ENCODE measurements at regions not wholly inside any gene's neighbourhood (a gene's known extent, or its start where the extent isn't known, plus 50 kb on each side); places are given as distances from the start of the nearest gene placed in this dataset.

DNA sequence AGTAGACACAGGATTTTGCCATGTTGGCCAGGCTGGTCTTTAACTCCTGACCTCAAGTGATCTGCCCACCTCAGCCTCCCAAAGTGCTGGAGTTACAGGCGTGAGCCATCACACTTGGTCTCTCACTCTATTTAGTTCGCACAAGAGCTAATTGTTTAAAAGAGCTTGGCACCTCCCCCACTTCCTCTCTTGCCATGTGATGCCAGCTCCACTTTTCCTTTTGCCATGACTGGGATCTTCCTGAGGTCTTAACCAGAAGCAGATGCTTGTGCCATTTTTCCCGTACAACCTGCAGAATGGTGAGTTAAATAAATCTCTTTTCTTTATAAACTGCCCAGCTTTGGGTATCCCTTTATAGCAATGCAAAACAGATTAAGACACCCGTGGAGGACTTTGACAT is 200.1 kb upstream of the FRMD6 start:
- no peaks in the 10 kb centered on the region for H3K79me2 ChIP-seq (ENCODE audit: insufficient read depth)
- no peak overlapping the region for H3K4me3 ChIP-seq (ENCODE audit: low read depth in 2 of 2, low read length in 1 of 2)
- no peaks in the 10 kb centered on the region for H3K27me3 ChIP-seq (ENCODE audit: insufficient read depth)
- H4K20me1 ChIP-seq (ENCODE audit: insufficient read depth), result no peaks in the 10 kb centered on the region
- H3K4me1 ChIP-seq (ENCODE audit: control insufficient read depth in 1 of 2, insufficient read depth in 2 of 2, low read depth in 1 of 2, low read length in 1 of 2), result peaks cover 20 to 55% of the 10 kb centered on the region in 2 experiments
- no peak for DNase-seq
- H3K9me3 ChIP-seq, result no peaks in the 10 kb centered on the region
- CTCF ChIA-PET, result no interaction called here
- H3K36me3 ChIP-seq (replicated peaks in 1 of 2; ENCODE audit: control insufficient read depth in 1 of 2, insufficient read depth in 2 of 2, low read length in 1 of 2), result no peaks in the 10 kb centered on the region
- H2AFZ ChIP-seq (ENCODE audit: low read depth), result no peak overlapping the region
- H3F3A ChIP-seq (replicated peaks; ENCODE audit: insufficient read depth), result peaks cover 29% of the 10 kb centered on the region
- no peak for TF ChIP-seq ELF1 (IDR thresholded peaks at IDR 0.05)
- TF ChIP-seq, protein P1, sequence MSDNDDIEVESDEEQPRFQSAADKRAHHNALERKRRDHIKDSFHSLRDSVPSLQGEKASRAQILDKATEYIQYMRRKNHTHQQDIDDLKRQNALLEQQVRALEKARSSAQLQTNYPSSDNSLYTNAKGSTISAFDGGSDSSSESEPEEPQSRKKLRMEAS (IDR thresholded peaks at IDR 0.05; ENCODE audit: low read depth), result no peak
- TF ChIP-seq FOXJ3 (CRISPR knock-in tag; IDR thresholded peaks at IDR 0.05), result no peak
- TF ChIP-seq TEAD4 (IDR thresholded peaks at IDR 0.05; ENCODE audit: borderline replicate concordance, insufficient read depth), result no peak
- no peak for TF ChIP-seq EP300 (IDR thresholded peaks at IDR 0.05; ENCODE audit: borderline replicate concordance in 1 of 2, low read depth in 1 of 2, low read length in 1 of 2)
- no peak for TF ChIP-seq FOSL2 (IDR thresholded peaks at IDR 0.05; ENCODE audit: borderline replicate concordance, low read depth)
- no peak overlapping the region for H3K4me2 ChIP-seq
- H3K9me2 ChIP-seq, result no peaks in the 10 kb centered on the region
- POLR2A ChIA-PET, result no interaction called here
- no peak overlapping the region for H3K9ac ChIP-seq
- no peak overlapping the region for H3K27ac ChIP-seq (ENCODE audit: low read depth in 2 of 2, low read length in 1 of 2)
- WGBS (ENCODE audit: low lambda C conversion rate), result 92% methylated on average over 4 of the region's 4 CpGs

DNA sequence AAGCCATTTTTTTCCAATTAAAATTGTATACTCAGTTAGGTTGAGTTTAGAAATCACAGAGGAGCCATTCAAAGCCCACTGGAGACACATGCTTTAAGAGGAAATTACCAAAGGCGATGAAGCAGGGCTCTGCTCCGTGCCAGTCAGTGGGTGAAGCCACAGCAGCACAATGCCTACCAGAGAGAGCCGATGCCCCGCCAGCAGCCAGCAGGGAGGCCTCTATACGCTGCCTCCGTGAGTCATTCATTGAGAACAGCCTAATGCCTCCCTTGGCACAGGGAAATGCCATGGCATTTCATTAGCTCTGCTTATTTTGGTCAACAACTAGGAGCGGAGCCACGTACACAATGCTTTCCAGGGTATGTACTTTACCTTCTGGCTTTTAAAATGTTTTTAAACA is 197.8 kb upstream of the FRMD6 start:
- Histone ChIP-seq H3K36me3 (replicated peaks in 1 of 2; ENCODE audit: control insufficient read depth in 1 of 2, insufficient read depth in 2 of 2, low read length in 1 of 2) (no peaks in the 10 kb centered on the region), H3K4me2 (peak overlapping the region; percentile 36; the same call in 1 of the 2 replicates), H3F3A (replicated peaks; ENCODE audit: insufficient read depth) (peaks cover 30% of the 10 kb centered on the region), H3K27ac (ENCODE audit: low read depth in 2 of 2, low read length in 1 of 2) (peak overlapping the region; percentile 58 to 89; a peak in 3 of 4 replicates), H3K4me3 (ENCODE audit: low read depth in 2 of 2, low read length in 1 of 2) (peak overlapping the region in 1 of 2 experiments; percentile 14; a peak in 1 of 4 replicates), H3K9me2 (no peaks in the 10 kb centered on the region), H3K27me3 (ENCODE audit: insufficient read depth) (no peaks in the 10 kb centered on the region), H4K20me1 (ENCODE audit: insufficient read depth) (no peaks in the 10 kb centered on the region), H3K79me2 (ENCODE audit: insufficient read depth) (no peaks in the 10 kb centered on the region), H2AFZ (ENCODE audit: low read depth) (peak overlapping the region; percentile 25; the same call in 1 of the 2 replicates), H3K4me1 (ENCODE audit: control insufficient read depth in 1 of 2, insufficient read depth in 2 of 2, low read depth in 1 of 2, low read length in 1 of 2) (peaks cover 11 to 53% of the 10 kb centered on the region in 2 experiments), H3K9me3 (no peaks in the 10 kb centered on the region), H3K9ac (peak overlapping the region; percentile 55)
- DNase-seq, result no peak
- CTCF ChIA-PET, result interaction anchor here (0.7 kb wide), 1 partner anchor 322 kb away, joined by 3 read pairs; no protein-coding TSS in a partner anchor
- POLR2A ChIA-PET, result no interaction called here
- WGBS (ENCODE audit: low lambda C conversion rate), result 23% methylated on average over 8 of the region's 8 CpGs
- TF ChIP-seq MXI1 (IDR thresholded peaks at IDR 0.05; ENCODE audit: low read depth, low read length) (no peak), NFIC (IDR thresholded peaks at IDR 0.05; ENCODE audit: borderline replicate concordance) (peak; percentile 33), ELF1 (IDR thresholded peaks at IDR 0.05) (no peak), GABPA (IDR thresholded peaks at IDR 0.05; ENCODE audit: low read depth) (no peak), TEAD4 (IDR thresholded peaks at IDR 0.05; ENCODE audit: borderline replicate concordance, insufficient read depth) (no peak), SIN3A (IDR thresholded peaks at IDR 0.05; ENCODE audit: borderline replicate concordance, low read depth, low read length) (no peak), RCOR1 (IDR thresholded peaks at IDR 0.05; ENCODE audit: low read length) (no peak), FOXJ3 (CRISPR knock-in tag; IDR thresholded peaks at IDR 0.05) (no peak), FOXM1 (IDR thresholded peaks at IDR 0.05; ENCODE audit: low read depth) (no peak), YY1 (IDR thresholded peaks at IDR 0.05; ENCODE audit: low read depth) (no peak), CHD2 (IDR thresholded peaks at IDR 0.05; ENCODE audit: low read length, partially characterized antibody) (no peak), TAF1 (IDR thresholded peaks at IDR 0.05; ENCODE audit: borderline replicate concordance, low read depth, low read length) (no peak)
- TF ChIP-seq, protein P2, sequence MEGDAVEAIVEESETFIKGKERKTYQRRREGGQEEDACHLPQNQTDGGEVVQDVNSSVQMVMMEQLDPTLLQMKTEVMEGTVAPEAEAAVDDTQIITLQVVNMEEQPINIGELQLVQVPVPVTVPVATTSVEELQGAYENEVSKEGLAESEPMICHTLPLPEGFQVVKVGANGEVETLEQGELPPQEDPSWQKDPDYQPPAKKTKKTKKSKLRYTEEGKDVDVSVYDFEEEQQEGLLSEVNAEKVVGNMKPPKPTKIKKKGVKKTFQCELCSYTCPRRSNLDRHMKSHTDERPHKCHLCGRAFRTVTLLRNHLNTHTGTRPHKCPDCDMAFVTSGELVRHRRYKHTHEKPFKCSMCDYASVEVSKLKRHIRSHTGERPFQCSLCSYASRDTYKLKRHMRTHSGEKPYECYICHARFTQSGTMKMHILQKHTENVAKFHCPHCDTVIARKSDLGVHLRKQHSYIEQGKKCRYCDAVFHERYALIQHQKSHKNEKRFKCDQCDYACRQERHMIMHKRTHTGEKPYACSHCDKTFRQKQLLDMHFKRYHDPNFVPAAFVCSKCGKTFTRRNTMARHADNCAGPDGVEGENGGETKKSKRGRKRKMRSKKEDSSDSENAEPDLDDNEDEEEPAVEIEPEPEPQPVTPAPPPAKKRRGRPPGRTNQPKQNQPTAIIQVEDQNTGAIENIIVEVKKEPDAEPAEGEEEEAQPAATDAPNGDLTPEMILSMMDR (IDR thresholded peaks at IDR 0.05), result no peak
- TF ChIP-seq, protein P3, sequence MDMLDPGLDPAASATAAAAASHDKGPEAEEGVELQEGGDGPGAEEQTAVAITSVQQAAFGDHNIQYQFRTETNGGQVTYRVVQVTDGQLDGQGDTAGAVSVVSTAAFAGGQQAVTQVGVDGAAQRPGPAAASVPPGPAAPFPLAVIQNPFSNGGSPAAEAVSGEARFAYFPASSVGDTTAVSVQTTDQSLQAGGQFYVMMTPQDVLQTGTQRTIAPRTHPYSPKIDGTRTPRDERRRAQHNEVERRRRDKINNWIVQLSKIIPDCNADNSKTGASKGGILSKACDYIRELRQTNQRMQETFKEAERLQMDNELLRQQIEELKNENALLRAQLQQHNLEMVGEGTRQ (IDR thresholded peaks at IDR 0.05; ENCODE audit: borderline replicate concordance, low read depth, low read length), result no peak
- TF ChIP-seq, protein P1 (IDR thresholded peaks at IDR 0.05; ENCODE audit: low read depth), result 0 out of 2 replicates have a peak, but pooled peaks have one; percentile 29
- TF ChIP-seq, protein P4, sequence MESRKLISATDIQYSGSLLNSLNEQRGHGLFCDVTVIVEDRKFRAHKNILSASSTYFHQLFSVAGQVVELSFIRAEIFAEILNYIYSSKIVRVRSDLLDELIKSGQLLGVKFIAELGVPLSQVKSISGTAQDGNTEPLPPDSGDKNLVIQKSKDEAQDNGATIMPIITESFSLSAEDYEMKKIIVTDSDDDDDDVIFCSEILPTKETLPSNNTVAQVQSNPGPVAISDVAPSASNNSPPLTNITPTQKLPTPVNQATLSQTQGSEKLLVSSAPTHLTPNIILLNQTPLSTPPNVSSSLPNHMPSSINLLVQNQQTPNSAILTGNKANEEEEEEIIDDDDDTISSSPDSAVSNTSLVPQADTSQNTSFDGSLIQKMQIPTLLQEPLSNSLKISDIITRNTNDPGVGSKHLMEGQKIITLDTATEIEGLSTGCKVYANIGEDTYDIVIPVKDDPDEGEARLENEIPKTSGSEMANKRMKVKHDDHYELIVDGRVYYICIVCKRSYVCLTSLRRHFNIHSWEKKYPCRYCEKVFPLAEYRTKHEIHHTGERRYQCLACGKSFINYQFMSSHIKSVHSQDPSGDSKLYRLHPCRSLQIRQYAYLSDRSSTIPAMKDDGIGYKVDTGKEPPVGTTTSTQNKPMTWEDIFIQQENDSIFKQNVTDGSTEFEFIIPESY (IDR thresholded peaks at IDR 0.05; ENCODE audit: borderline replicate concordance, low read depth), result no peak
- TF ChIP-seq, protein P5, sequence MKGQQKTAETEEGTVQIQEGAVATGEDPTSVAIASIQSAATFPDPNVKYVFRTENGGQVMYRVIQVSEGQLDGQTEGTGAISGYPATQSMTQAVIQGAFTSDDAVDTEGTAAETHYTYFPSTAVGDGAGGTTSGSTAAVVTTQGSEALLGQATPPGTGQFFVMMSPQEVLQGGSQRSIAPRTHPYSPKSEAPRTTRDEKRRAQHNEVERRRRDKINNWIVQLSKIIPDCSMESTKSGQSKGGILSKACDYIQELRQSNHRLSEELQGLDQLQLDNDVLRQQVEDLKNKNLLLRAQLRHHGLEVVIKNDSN (IDR thresholded peaks at IDR 0.05; ENCODE audit: borderline replicate concordance, low read depth), result no peak
- TF ChIP-seq, protein P6, sequence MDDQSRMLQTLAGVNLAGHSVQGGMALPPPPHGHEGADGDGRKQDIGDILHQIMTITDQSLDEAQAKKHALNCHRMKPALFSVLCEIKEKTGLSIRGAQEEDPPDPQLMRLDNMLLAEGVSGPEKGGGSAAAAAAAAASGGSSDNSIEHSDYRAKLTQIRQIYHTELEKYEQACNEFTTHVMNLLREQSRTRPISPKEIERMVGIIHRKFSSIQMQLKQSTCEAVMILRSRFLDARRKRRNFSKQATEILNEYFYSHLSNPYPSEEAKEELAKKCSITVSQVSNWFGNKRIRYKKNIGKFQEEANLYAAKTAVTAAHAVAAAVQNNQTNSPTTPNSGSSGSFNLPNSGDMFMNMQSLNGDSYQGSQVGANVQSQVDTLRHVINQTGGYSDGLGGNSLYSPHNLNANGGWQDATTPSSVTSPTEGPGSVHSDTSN (IDR thresholded peaks at IDR 0.05), result peak; percentile 23; the same call in 1 of the 2 replicates

Measured in SK-N-SH (cell line).